ENCODE measurements at regions not wholly inside any gene's neighbourhood (a gene's known extent, or its start where the extent isn't known, plus 50 kb on each side); places are given as distances from the start of the nearest gene placed in this dataset.

- Histone ChIP-seq H3K4me3 (ENCODE audit: low read depth, low read length, poor library complexity, severe bottlenecking) (no peak overlapping the region), H3K27ac (ENCODE audit: low read depth, low read length, poor library complexity, severe bottlenecking) (no peak overlapping the region), H3K27me3 (replicated peaks; ENCODE audit: insufficient read depth, low read depth, low read length, poor library complexity) (no peaks in the 10 kb centered on the region), H3K4me1 (ENCODE audit: insufficient read depth, low read length, poor library complexity, severe bottlenecking) (no peaks in the 10 kb centered on the region), H3K9me3 (ENCODE audit: low read depth, low read length, poor library complexity, severe bottlenecking) (no peaks in the 10 kb centered on the region), H3K36me3 (ENCODE audit: insufficient read depth, low read length, poor library complexity, severe bottlenecking) (no peaks in the 10 kb centered on the region)
- no peak for DNase-seq (ENCODE audit: low spot score)
- CTCF ChIA-PET = no interaction called here
- TF ChIP-seq CTCF (conservative IDR thresholded peaks at IDR 0.05; ENCODE audit: low read depth, low read length) (no peak), EZH2 (IDR thresholded peaks at IDR 0.05; ENCODE audit: borderline replicate concordance, low read depth, low read length, poor library complexity, severe bottlenecking) (no peak)
- no TSS peak for BruUV-seq (replicated peaks)
- intact Hi-C loops (cut with micrococcal nuclease; ENCODE audit: unreplicated experiment) = no loop called here
- POLR2A ChIA-PET (ENCODE audit: low non-redundant PET) = no interaction called here
These were observed 147.9 kb upstream of the FMN2 start for GRCh38 chr1:239943761-239944160.

DNA sequence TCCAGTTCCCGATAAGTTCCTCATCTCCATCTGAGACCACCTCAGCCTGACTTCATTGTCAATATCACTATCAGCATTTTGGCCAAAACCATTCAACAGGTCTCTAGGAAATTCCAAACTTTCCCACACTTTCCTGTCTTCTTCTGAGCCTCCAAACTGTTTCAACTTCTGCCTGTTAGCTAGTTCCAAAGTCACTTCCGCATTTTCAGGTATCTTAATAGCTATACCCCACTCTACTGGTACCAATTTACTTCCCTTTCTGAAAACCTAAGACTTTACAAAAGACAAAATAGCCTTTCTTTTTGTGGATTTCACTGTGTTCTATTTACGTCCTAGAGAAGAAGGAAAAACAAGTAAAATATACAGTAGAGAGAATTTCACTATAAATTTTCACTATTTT lies 147.0 kb upstream of the FMN2 start:
- intact Hi-C loops (cut with micrococcal nuclease; ENCODE audit: unreplicated experiment) = no loop called here
- Histone ChIP-seq H3K27me3 (replicated peaks; ENCODE audit: insufficient read depth, low read depth, low read length, poor library complexity) (no peaks in the 10 kb centered on the region), H3K4me3 (ENCODE audit: low read depth, low read length, poor library complexity, severe bottlenecking) (no peak overlapping the region), H3K9me3 (ENCODE audit: low read depth, low read length, poor library complexity, severe bottlenecking) (no peaks in the 10 kb centered on the region), H3K4me1 (ENCODE audit: insufficient read depth, low read length, poor library complexity, severe bottlenecking) (no peaks in the 10 kb centered on the region), H3K27ac (ENCODE audit: low read depth, low read length, poor library complexity, severe bottlenecking) (no peak overlapping the region), H3K36me3 (ENCODE audit: insufficient read depth, low read length, poor library complexity, severe bottlenecking) (no peaks in the 10 kb centered on the region)
- TF ChIP-seq EZH2 (IDR thresholded peaks at IDR 0.05; ENCODE audit: borderline replicate concordance, low read depth, low read length, poor library complexity, severe bottlenecking) (no peak), CTCF (conservative IDR thresholded peaks at IDR 0.05; ENCODE audit: low read depth, low read length) (no peak)
- POLR2A ChIA-PET (ENCODE audit: low non-redundant PET) = no interaction called here
- CTCF ChIA-PET = no interaction called here
- BruUV-seq (replicated peaks) = no TSS peak
- no peak for DNase-seq (ENCODE audit: low spot score)

GRCh38 chr1:239947801-239948200 lies 143.9 kb upstream of the FMN2 start:
- TF ChIP-seq EZH2 (IDR thresholded peaks at IDR 0.05; ENCODE audit: borderline replicate concordance, low read depth, low read length, poor library complexity, severe bottlenecking) (no peak), CTCF (conservative IDR thresholded peaks at IDR 0.05; ENCODE audit: low read depth, low read length) (no peak)
- Histone ChIP-seq H3K36me3 (ENCODE audit: insufficient read depth, low read length, poor library complexity, severe bottlenecking) (no peaks in the 10 kb centered on the region), H3K4me1 (ENCODE audit: insufficient read depth, low read length, poor library complexity, severe bottlenecking) (no peaks in the 10 kb centered on the region), H3K27me3 (replicated peaks; ENCODE audit: insufficient read depth, low read depth, low read length, poor library complexity) (no peaks in the 10 kb centered on the region), H3K4me3 (ENCODE audit: low read depth, low read length, poor library complexity, severe bottlenecking) (no peak overlapping the region), H3K27ac (ENCODE audit: low read depth, low read length, poor library complexity, severe bottlenecking) (no peak overlapping the region), H3K9me3 (ENCODE audit: low read depth, low read length, poor library complexity, severe bottlenecking) (no peaks in the 10 kb centered on the region)
- ChIA-PET CTCF (no interaction called here), POLR2A (ENCODE audit: low non-redundant PET) (no interaction called here)
- no TSS peak for BruUV-seq (replicated peaks)
- no peak for DNase-seq (ENCODE audit: low spot score)
- intact Hi-C loops (cut with micrococcal nuclease; ENCODE audit: unreplicated experiment) = no loop called here
